Sciatic nerve (tissue), 2 donors: ENCODE measurements at regions not wholly inside any gene's neighbourhood (a gene's known extent, or its start where the extent isn't known, plus 50 kb on each side); places are given as distances from the start of the nearest gene placed in this dataset.

ENCODE experiments used
- ATAC-seq: fragments of 200-7000 bp; cut with Tn5 transposase; one replicate; pipeline ENCODE4 v1.9.1; 2020; ENCODE audit warnings: mild to moderate bottlenecking, moderate library complexity
- DNase-seq: peaks from one replicate; pipeline ENCODE4 v3.0.0-alpha.2; 2020; ENCODE audit warnings: low spot score
- intact Hi-C: fragments of 100-400 bp; cut with DNase I; formaldehyde crosslinking; loops from one replicate; pipeline ENCODE4 v1.14.2; 2022
- donor health status: DM: no; HTN: no; CAD: no.
- donor health status: DM: no; HTN: no; CAD: no.

- no peak for DNase-seq
- peak; percentile 68 for ATAC-seq
- intact Hi-C loops = no loop called here
Measured at GRCh38 chr20:4071178-4071693, 55.9 kb upstream of the RNF24 start.

- ATAC-seq = no peak
Measured at GRCh38 chr20:4070323-4071177, 55.2 kb upstream of the RNF24 start.

GRCh38 chr20:4069751-4070150 lies 54.4 kb upstream of the RNF24 start:
- DNase-seq (no peak), ATAC-seq (no peak)
- intact Hi-C loops = no loop called here

More at GRCh38 chr20:4070323-4071177, 55.2 kb upstream of the RNF24 start:
- intact Hi-C loops = no loop called here
- DNase-seq = no peak

- intact Hi-C loops = no loop called here
- no peak for ATAC-seq
Measured at GRCh38 chr20:4068708-4069107, 53.4 kb upstream of the RNF24 start.

GRCh38 chr20:4067600-4068261 lies 52.4 kb upstream of the RNF24 start:
- no peak for ATAC-seq
- intact Hi-C loops = no loop called here
- no peak for DNase-seq

More at GRCh38 chr20:4068708-4069107, 53.4 kb upstream of the RNF24 start:
- no peak for DNase-seq

GRCh38 chr20:4066551-4066950 lies 51.2 kb upstream of the RNF24 start:
- intact Hi-C loops = no loop called here

GRCh38 chr20:4065391-4065844 lies 50.1 kb upstream of the RNF24 start:
- no peak for DNase-seq
- intact Hi-C loops = no loop called here
- peak; percentile 41 for ATAC-seq

More at GRCh38 chr20:4066551-4066950, 51.2 kb upstream of the RNF24 start:
- ATAC-seq = no peak
- no peak for DNase-seq
